Ovary (tissue), 7 donors: ENCODE measurements at regions not wholly inside any gene's neighbourhood (a gene's known extent, or its start where the extent isn't known, plus 50 kb on each side); places are given as distances from the start of the nearest gene placed in this dataset.

Experiments used
- DNase-seq, 5 donors: peaks; one replicate each; pipeline ENCODE4 v3.0.0-alpha.2; 2019 to 2020
- H3K27ac ChIP-seq, 2 donors: fragments of 200-600 bp; one replicate each; pipeline versions ENCODE4 v1.5.1 to v1.8.0; 2019 to 2022
- H3K27me3 ChIP-seq: fragments of 200-600 bp; one replicate; pipeline ENCODE4 v1.8.0; 2022
- H3K36me3 ChIP-seq: fragments of 200-600 bp; sonication (generic); one replicate; pipeline ENCODE4 v1.5.1; 2019
- H3K4me1 ChIP-seq: one replicate; pipeline ENCODE4 v1.8.1; 2013; ENCODE audit warnings: mild to moderate bottlenecking, moderate library complexity; ENCODE audit not compliant: insufficient read depth
- H3K4me3 ChIP-seq: fragments of 200-600 bp; sonication (generic); one replicate; pipeline ENCODE4 v1.5.1; 2017
- H3K9me3 ChIP-seq, 2 donors: fragments of 200-600 bp in 1 of 2; sonication (generic) in 1 of 2; one replicate each; pipeline versions ENCODE4 v1.5.1 to v1.8.1; 2013 to 2019; ENCODE audit warnings: mild to moderate bottlenecking in 1 of 2, moderate library complexity in 1 of 2
- CTCF ChIP-seq, 3 donors: fragments of 450-650 bp in 2 of 3; fragments of 200-600 bp in 1 of 3; IDR thresholded peaks; one replicate each; pipeline versions ENCODE4 v1.5.1 to v1.8.0; 2016 to 2022; ENCODE audit warnings: antibody characterized with exemption in 3 of 3, mild to moderate bottlenecking in 1 of 3
- EP300 ChIP-seq: sonication (generic); formaldehyde crosslinking; IDR thresholded peaks from one replicate; pipeline ENCODE4 v1.6.1; 2017; ENCODE audit warnings: antibody characterized with exemption
- POLR2A ChIP-seq: fragments of 450-650 bp; IDR thresholded peaks from one replicate; pipeline ENCODE4 v1.6.1; 2017; ENCODE audit warnings: antibody characterized with exemption, mild to moderate bottlenecking, moderate library complexity
- WGBS, 3 donors: extraction: QIAGEN DNeasy Blood & Tissue Kit in 1 of 3; methylation state at CpG; one replicate each; pipeline versions ENCODE4 v1.1.5 to v1.1.7; 2013 to 2017; 5-methylcytosine and 5-hydroxymethylcytosine counted together
- intact Hi-C, 4 donors: fragments of 100-400 bp; cut with DNase I; formaldehyde crosslinking; loops; one replicate each; pipeline versions ENCODE4 v1.11.0 to v1.15.1; 2022 to 2023
- donor health status: DM: no; HTN: no; CAD: no; lungs with moderate emphysema.
- donor health status: DM: no; HTN: no; CAD: no.
- donor health status: Bipolar disorder and iron deficiency.
- donor health status: DM: no; HTN: no; CAD: no.
- donor health status: DM: yes; HTN: yes; CAD: no.

- WGBS, 3 donors: 87 to 89% (median 88%) methylated on average over 22 of the region's 22 CpGs
- Histone ChIP-seq H3K27me3 (no peaks in the 10 kb centered on the region), H3K4me3 (no peak overlapping the region), H3K9me3 (no peaks in the 10 kb centered on the region), H3K27ac (no peak overlapping the region), H3K4me1 (peaks cover 7% of the 10 kb centered on the region), H3K36me3 (no peaks in the 10 kb centered on the region)
- DNase-seq: no peak
- intact Hi-C loops: no loop called here
- TF ChIP-seq CTCF (IDR thresholded peaks at IDR 0.05): no peak
- TF ChIP-seq EP300: no peak
- no peak for TF ChIP-seq POLR2A
These were observed 268.0 kb downstream of the ZEB1 start for GRCh38 chr10:31586723-31587638.

GRCh38 chr10:31584876-31585275 is 265.9 kb downstream of the ZEB1 start:
- Histone ChIP-seq H3K9me3 (no peaks in the 10 kb centered on the region), H3K36me3 (no peaks in the 10 kb centered on the region), H3K4me1 (peaks cover 7% of the 10 kb centered on the region), H3K4me3 (no peak overlapping the region), H3K27me3 (no peaks in the 10 kb centered on the region), H3K27ac (no peak overlapping the region)
- intact Hi-C loops: no loop called here
- no peak for DNase-seq
- WGBS, 3 donors: 74 to 82% (median 80%) methylated on average over 6 of the region's 6 CpGs
- TF ChIP-seq POLR2A (no peak), CTCF (IDR thresholded peaks at IDR 0.05) (no peak), EP300 (no peak)

- 71 to 78% (median 71%) methylated on average over 12 of the region's 12 CpGs for WGBS, 3 donors
- no peak for DNase-seq
- Histone ChIP-seq H3K27me3 (no peaks in the 10 kb centered on the region), H3K9me3 (no peaks in the 10 kb centered on the region), H3K36me3 (no peaks in the 10 kb centered on the region), H3K27ac (no peak overlapping the region), H3K4me1 (peaks cover 7% of the 10 kb centered on the region), H3K4me3 (no peak overlapping the region)
- no peak for TF ChIP-seq EP300
- TF ChIP-seq CTCF (IDR thresholded peaks at IDR 0.05): no peak
- TF ChIP-seq POLR2A: no peak
- intact Hi-C loops: no loop called here
These were observed 265.1 kb downstream of the ZEB1 start for GRCh38 chr10:31584098-31584631.

- intact Hi-C loops: no loop called here
- Histone ChIP-seq H3K9me3 (no peaks in the 10 kb centered on the region), H3K36me3 (no peaks in the 10 kb centered on the region), H3K4me1 (peaks cover 7% of the 10 kb centered on the region), H3K4me3 (no peak overlapping the region), H3K27me3 (no peaks in the 10 kb centered on the region), H3K27ac (no peak overlapping the region)
- 34 to 46% (median 41%) methylated on average over 6 of the region's 6 CpGs for WGBS, 3 donors
- no peak for DNase-seq
- TF ChIP-seq CTCF (IDR thresholded peaks at IDR 0.05) (no peak), POLR2A (no peak), EP300 (no peak)
These were observed 264.3 kb downstream of the ZEB1 start for GRCh38 chr10:31583293-31583692.
